Memory B cell (primary cell): ENCODE measurements at regions not wholly inside any gene's neighbourhood (a gene's known extent, or its start where the extent isn't known, plus 50 kb on each side); places are given as distances from the start of the nearest gene placed in this dataset.

Experiments used
- ATAC-seq: fragments of 150-1000 bp; cut with Tn5 transposase; 2 replicates; pipeline ENCODE4 v1.10.0; 2021; ENCODE audit warnings: low read depth, mild to moderate bottlenecking, moderate library complexity
- DNase-seq, 2 donors: peaks; one replicate each; pipeline ENCODE4 v3.0.0; 2022; ENCODE audit warnings: low spot score in 2 of 2
- H3K27ac Mint-ChIP-seq: one replicate; pipeline ENCODE4 v1.8.0; 2022; ENCODE audit warnings: mild to moderate bottlenecking, moderate library complexity, mixed read lengths
- H3K27me3 Mint-ChIP-seq: one replicate; pipeline ENCODE4 v1.8.0; 2022; ENCODE audit warnings: mixed read lengths
- H3K36me3 Mint-ChIP-seq: one replicate; pipeline ENCODE4 v1.8.0; 2022; ENCODE audit warnings: mild to moderate bottlenecking, mixed read lengths
- H3K4me1 Mint-ChIP-seq: one replicate; pipeline ENCODE4 v1.8.0; 2022; ENCODE audit warnings: mixed read lengths
- H3K4me3 Mint-ChIP-seq: one replicate; pipeline ENCODE4 v1.8.0; 2022; ENCODE audit warnings: mild to moderate bottlenecking, moderate library complexity, mixed read lengths
- H3K9me3 Mint-ChIP-seq: one replicate; pipeline ENCODE4 v1.8.0; 2022; ENCODE audit warnings: mixed read lengths

GRCh38 chr10:60687679-60688078 lies 90.6 kb upstream of the CDK1 start:
- H3K4me3 Mint-ChIP-seq: no peak overlapping the region
- ATAC-seq (no peak), DNase-seq (no peak)
- H3K4me1 Mint-ChIP-seq: no peaks in the 10 kb centered on the region
- H3K27ac Mint-ChIP-seq: no peak overlapping the region
- H3K27me3 Mint-ChIP-seq: no peaks in the 10 kb centered on the region
- H3K36me3 Mint-ChIP-seq: peaks cover 8% of the 10 kb centered on the region
- H3K9me3 Mint-ChIP-seq: peaks cover 3% of the 10 kb centered on the region

GRCh38 chr10:60684091-60684490 lies 94.2 kb upstream of the CDK1 start:
- Mint-ChIP-seq H3K36me3 (peaks cover 18% of the 10 kb centered on the region), H3K27ac (no peak overlapping the region), H3K4me1 (peaks cover 9% of the 10 kb centered on the region), H3K4me3 (no peak overlapping the region), H3K27me3 (peaks cover 2% of the 10 kb centered on the region), H3K9me3 (peaks cover 3% of the 10 kb centered on the region)
- ATAC-seq (no peak), DNase-seq (no peak)

DNA sequence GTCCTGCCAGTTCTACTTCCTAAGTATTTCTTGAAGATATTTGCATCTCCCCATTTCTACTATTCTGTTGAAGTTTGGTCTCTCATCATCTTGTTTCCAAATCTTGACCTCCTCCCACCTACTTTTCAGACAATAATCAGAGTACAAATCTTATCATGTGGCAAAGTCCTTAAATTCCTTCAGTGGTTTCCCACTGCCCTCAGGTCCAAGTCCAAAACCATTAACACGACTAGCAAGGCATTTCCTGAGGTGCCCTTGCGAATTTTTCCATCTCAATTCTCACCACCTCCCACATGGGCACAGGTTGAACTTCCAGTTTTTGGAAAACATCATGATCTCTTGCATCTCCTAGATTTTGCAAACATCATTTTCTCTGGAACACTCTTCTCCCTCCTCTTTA lies 97.2 kb upstream of the CDK1 start:
- H3K4me1 Mint-ChIP-seq: peaks cover 13% of the 10 kb centered on the region
- H3K36me3 Mint-ChIP-seq: peaks cover 19% of the 10 kb centered on the region
- no peak overlapping the region for H3K27ac Mint-ChIP-seq
- no peak for DNase-seq
- ATAC-seq: no peak
- H3K27me3 Mint-ChIP-seq: peaks cover 2% of the 10 kb centered on the region
- peaks cover 3% of the 10 kb centered on the region for H3K9me3 Mint-ChIP-seq
- H3K4me3 Mint-ChIP-seq: no peak overlapping the region

DNA sequence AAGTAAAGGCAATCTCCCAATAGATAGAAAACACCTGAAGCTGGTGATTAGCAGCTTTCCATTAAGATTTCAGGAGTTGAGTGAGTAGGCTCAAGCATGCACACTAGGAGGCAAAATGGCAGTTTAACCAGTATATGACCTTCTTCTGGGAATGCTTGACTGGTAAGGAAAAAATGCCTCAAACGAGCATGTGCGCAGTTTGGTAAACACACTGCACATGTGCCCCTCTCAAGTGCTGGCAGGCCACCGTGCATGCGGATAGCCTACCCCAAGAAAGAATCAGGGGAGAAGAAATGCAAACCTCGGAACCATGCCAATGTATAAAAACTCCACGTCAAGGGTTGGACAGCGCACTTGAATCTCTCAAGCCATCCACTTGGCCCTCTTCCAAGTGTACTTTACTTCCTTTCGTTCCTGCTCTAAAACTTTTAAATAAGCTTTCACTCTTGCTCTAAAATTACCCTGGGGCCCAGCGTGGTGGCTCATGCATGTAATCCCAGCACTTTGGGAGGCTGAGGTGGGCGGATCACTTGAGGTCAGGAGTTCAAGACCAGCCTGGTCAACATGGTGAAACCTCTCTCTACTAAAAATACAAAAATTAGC lies 98.8 kb upstream of the CDK1 start:
- Mint-ChIP-seq H3K4me3 (no peak overlapping the region), H3K4me1 (peaks cover 13% of the 10 kb centered on the region), H3K9me3 (peaks cover 3% of the 10 kb centered on the region), H3K27me3 (peaks cover 2% of the 10 kb centered on the region), H3K27ac (no peak overlapping the region), H3K36me3 (peaks cover 17% of the 10 kb centered on the region)
- ATAC-seq (no peak), DNase-seq (no peak)

DNA sequence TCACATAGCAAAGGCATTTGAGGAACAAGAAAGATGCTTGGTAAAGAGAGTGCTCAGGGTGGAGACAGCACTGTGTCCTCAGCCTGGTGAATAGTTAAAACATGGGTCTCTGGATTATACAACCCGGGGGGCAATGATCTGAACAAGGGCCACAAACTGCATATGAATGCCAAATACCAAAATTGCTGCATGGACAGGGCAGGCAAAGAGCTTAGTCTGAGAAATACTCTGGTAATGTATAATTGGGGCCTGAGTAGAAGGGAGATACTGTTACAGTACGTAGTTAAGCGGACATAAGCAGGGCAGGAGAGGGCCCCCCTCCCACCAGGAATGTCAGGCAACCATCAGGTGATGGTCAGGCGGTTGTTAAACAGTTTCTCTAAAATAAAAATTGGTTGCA lies 99.3 kb upstream of the CDK1 start:
- peaks cover 13% of the 10 kb centered on the region for H3K4me1 Mint-ChIP-seq
- H3K9me3 Mint-ChIP-seq: peaks cover 3% of the 10 kb centered on the region
- peaks cover 18% of the 10 kb centered on the region for H3K36me3 Mint-ChIP-seq
- H3K27me3 Mint-ChIP-seq: peaks cover 2% of the 10 kb centered on the region
- no peak for ATAC-seq
- H3K27ac Mint-ChIP-seq: peak overlapping the region; percentile 42
- H3K4me3 Mint-ChIP-seq: no peak overlapping the region
- DNase-seq: no peak

DNA sequence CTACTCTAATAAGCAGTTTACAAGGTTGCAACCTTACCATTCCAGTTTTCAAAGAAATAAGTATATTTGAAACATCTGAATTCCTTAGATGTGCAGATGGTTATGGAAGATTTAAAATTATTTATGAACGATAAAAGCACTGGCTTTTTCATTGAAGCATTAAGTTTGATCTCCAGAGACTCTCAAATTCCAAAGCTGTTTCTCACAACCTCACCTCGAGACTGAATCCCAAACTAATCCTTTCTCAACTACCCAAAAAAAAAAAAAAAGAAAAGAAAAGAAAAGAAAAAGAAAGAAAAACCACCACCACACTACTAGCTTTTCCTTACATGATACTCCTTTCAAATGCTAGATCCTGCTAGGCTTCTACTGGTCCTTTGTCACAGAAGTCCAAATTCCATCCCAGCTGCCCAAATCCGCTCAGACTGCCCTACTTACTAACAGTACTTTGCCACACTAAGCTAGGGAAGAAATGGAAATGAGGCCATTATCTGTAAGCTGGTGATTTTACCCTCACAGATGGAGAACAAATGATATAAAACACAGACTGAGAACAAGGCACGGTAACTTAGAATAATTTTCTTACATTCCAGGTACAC lies 100.6 kb upstream of the CDK1 start:
- peaks cover 13% of the 10 kb centered on the region for H3K4me1 Mint-ChIP-seq
- H3K27ac Mint-ChIP-seq: no peak overlapping the region

GRCh38 chr10:60675236-60675635 lies 103.0 kb upstream of the CDK1 start:
- Mint-ChIP-seq H3K4me3 (no peak overlapping the region), H3K4me1 (peaks cover 8% of the 10 kb centered on the region), H3K9me3 (no peaks in the 10 kb centered on the region), H3K27ac (no peak overlapping the region), H3K36me3 (peaks cover 8% of the 10 kb centered on the region), H3K27me3 (no peaks in the 10 kb centered on the region)
- DNase-seq (no peak), ATAC-seq (no peak)

More for the DNA sequence above, 100.6 kb upstream of the CDK1 start:
- no peak for DNase-seq
- H3K4me3 Mint-ChIP-seq: no peak overlapping the region
- peaks cover 3% of the 10 kb centered on the region for H3K9me3 Mint-ChIP-seq
- peaks cover 2% of the 10 kb centered on the region for H3K27me3 Mint-ChIP-seq
- no peak for ATAC-seq
- peaks cover 21% of the 10 kb centered on the region for H3K36me3 Mint-ChIP-seq

GRCh38 chr10:60669501-60669900 lies 108.8 kb upstream of the CDK1 start:
- no peak for ATAC-seq
- no peak overlapping the region for H3K4me3 Mint-ChIP-seq
- no peaks in the 10 kb centered on the region for H3K27me3 Mint-ChIP-seq
- peaks cover 4% of the 10 kb centered on the region for H3K36me3 Mint-ChIP-seq
- no peaks in the 10 kb centered on the region for H3K9me3 Mint-ChIP-seq
- H3K27ac Mint-ChIP-seq: no peak overlapping the region
- peaks cover 6% of the 10 kb centered on the region for H3K4me1 Mint-ChIP-seq
- no peak for DNase-seq

DNA sequence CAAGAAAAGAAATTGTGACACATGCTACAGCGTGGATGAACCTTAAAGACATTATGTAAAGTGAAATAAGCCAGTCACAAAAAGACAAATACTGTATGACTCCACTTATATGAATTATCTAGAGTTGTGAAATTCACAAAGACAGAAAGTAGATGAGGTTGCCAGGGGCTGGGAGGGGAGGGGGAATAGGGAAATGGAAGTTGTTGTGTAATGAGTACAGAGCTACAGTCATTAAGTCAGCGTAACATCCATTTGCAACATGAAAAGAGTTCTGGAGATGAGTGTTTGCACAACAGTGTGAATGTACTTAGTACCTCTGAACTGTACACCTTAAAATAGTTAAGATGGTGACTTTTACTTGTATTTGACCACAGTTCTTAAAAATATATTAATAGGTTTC lies 112.1 kb upstream of the CDK1 start:
- Mint-ChIP-seq H3K4me1 (peaks cover 4% of the 10 kb centered on the region), H3K36me3 (no peaks in the 10 kb centered on the region), H3K4me3 (no peak overlapping the region), H3K27ac (no peak overlapping the region), H3K9me3 (no peaks in the 10 kb centered on the region), H3K27me3 (no peaks in the 10 kb centered on the region)
- DNase-seq (no peak), ATAC-seq (no peak)

DNA sequence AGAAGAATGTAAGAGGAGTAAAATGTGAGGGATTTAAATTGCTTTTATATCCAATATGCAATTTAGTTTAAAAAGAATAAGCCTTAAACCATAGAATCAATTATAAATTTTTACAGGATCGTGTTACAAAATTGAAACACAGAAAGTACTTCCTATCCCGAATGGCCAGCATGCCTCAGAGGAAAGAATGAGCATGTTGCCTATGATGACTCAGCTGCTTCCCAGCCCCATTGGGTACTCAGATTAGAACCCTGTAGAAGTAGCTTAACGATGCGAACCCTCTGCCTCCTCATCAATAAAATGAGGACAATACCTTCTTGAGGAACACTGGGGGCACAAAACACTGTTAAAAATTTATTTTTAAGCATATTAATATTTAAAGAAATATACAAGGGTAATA lies 113.4 kb upstream of the CDK1 start:
- Mint-ChIP-seq H3K27ac (no peak overlapping the region), H3K9me3 (no peaks in the 10 kb centered on the region), H3K4me1 (no peaks in the 10 kb centered on the region), H3K27me3 (no peaks in the 10 kb centered on the region), H3K4me3 (no peak overlapping the region), H3K36me3 (peaks cover 5% of the 10 kb centered on the region)
- ATAC-seq (no peak), DNase-seq (no peak)

DNA sequence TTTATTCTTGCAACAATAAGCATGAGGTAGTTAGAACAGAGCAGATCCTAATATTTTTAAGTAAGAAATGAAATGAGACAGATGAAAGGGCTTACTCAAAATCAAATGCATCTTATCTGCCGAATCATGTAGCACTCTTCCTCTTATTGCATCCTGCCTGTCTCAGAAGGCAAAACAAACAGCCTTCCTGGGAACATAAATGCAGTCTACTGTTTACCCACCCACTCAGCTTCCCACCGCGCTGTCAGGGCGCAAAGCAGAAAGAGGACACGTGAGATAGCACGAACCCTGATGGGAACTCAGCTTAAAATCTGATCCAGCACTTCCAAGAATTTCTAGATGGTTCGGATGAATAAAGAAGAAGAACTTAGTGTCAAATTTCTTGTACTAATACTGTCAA lies 114.4 kb upstream of the CDK1 start:
- DNase-seq: no peak
- Mint-ChIP-seq H3K9me3 (no peaks in the 10 kb centered on the region), H3K36me3 (peaks cover 7% of the 10 kb centered on the region), H3K27me3 (no peaks in the 10 kb centered on the region), H3K4me3 (no peak overlapping the region), H3K27ac (no peak overlapping the region), H3K4me1 (no peaks in the 10 kb centered on the region)
- no peak for ATAC-seq

GRCh38 chr10:60662917-60663614 lies 115.2 kb upstream of the CDK1 start:
- Mint-ChIP-seq H3K9me3 (peaks cover 2% of the 10 kb centered on the region), H3K4me3 (no peak overlapping the region), H3K27ac (no peak overlapping the region), H3K4me1 (no peaks in the 10 kb centered on the region), H3K36me3 (peaks cover 10% of the 10 kb centered on the region), H3K27me3 (no peaks in the 10 kb centered on the region)
- no peak for ATAC-seq
- DNase-seq: no peak

DNA sequence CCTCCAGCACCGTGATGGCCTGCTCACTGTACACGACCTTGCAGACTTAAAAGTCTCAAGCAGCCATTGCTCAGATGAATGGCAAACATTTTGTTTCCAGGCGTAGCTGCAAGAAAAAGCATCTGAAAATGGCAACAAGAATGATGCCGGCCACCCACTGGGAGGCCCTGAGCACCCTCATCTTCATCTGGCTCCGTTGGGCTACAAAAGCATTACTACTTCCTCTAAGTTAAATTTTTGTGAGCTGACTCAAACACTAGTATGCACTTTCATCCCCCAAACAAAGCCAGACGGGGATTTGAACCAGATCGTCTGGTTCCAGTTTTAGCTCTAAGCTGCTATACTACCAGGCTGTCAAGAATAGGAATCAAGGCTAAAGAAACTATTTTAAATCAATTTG lies 116.6 kb upstream of the CDK1 start:
- Mint-ChIP-seq H3K27ac (no peak overlapping the region), H3K9me3 (peaks cover 3% of the 10 kb centered on the region), H3K4me1 (no peaks in the 10 kb centered on the region), H3K36me3 (peaks cover 13% of the 10 kb centered on the region), H3K27me3 (no peaks in the 10 kb centered on the region), H3K4me3 (no peak overlapping the region)
- ATAC-seq (no peak), DNase-seq (no peak)

DNA sequence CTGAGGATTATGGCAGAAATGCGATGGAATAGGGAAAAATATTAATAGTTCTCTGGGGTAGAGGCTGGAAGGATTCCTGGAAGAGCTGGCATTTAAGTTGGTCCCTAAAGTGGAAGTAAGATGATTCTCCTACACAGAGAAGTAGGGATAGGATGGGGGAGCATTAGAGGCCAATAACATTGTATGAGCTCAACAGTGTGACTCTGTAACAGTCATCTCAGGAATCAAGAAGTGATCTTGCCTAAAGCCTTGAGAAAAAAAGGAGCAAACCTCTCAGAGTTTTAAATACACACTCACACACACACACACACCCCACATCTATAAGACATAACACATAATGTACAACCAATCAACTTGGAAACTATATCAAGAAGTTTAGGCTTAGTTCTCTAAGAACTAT lies 117.7 kb upstream of the CDK1 start:
- no peak overlapping the region for H3K27ac Mint-ChIP-seq
- no peaks in the 10 kb centered on the region for H3K4me1 Mint-ChIP-seq
- ATAC-seq (no peak), DNase-seq (no peak)
- H3K36me3 Mint-ChIP-seq: peaks cover 13% of the 10 kb centered on the region
- peaks cover 3% of the 10 kb centered on the region for H3K9me3 Mint-ChIP-seq
- H3K4me3 Mint-ChIP-seq: no peak overlapping the region
- H3K27me3 Mint-ChIP-seq: no peaks in the 10 kb centered on the region
